ENCODE measurements at regions not wholly inside any gene's neighbourhood (a gene's known extent, or its start where the extent isn't known, plus 50 kb on each side); places are given as distances from the start of the nearest gene placed in this dataset.

- H3K4me1 Mint-ChIP-seq, result no peaks in the 10 kb centered on the region
- ATAC-seq (ENCODE audit: low read depth in 2 of 2), result no peak
- peaks cover 0 to 20% (median 5%) of the 10 kb centered on the region in 7 donors for H3K9me3 Mint-ChIP-seq
- no peaks in the 10 kb centered on the region for H3K36me3 Mint-ChIP-seq
- no peaks in the 10 kb centered on the region for H3K27me3 Mint-ChIP-seq
- H3K4me3 Mint-ChIP-seq, result peak overlapping the region in 1 of 8 donors; percentile 5
- H3K27ac Mint-ChIP-seq, result no peak overlapping the region
- DNase-seq, result no peak
These were observed 71.0 kb downstream of the AQP4 start for GRCh38 chr18:26794230-26795101.

DNA sequence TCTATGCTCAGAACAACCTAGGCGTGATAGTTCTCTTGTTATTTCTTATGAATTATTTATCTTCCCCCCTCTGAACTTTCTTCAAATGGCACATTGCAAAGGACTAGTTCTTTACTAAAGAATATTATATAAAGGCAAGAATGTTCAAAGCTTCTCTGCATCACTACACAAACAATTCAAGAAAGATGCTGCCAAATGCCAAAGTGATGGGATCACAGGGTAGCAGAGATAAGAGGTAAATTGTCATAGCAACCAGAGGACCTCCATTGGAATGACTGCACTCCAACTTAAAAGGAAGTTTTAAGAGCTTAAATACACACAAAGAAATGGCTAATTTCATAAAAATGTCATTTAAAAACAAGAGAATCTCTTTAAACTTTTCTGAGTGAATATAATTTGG lies 72.8 kb downstream of the AQP4 start:
- no peak for DNase-seq
- H3K27me3 Mint-ChIP-seq, result no peaks in the 10 kb centered on the region
- no peaks in the 10 kb centered on the region for H3K36me3 Mint-ChIP-seq
- H3K4me3 Mint-ChIP-seq, result no peak overlapping the region
- ATAC-seq (ENCODE audit: low read depth in 2 of 2), result no peak
- no peaks in the 10 kb centered on the region for H3K4me1 Mint-ChIP-seq
- H3K9me3 Mint-ChIP-seq, result peaks cover 0 to 3% (median 0%) of the 10 kb centered on the region in 7 donors
- no peak overlapping the region for H3K27ac Mint-ChIP-seq

DNA sequence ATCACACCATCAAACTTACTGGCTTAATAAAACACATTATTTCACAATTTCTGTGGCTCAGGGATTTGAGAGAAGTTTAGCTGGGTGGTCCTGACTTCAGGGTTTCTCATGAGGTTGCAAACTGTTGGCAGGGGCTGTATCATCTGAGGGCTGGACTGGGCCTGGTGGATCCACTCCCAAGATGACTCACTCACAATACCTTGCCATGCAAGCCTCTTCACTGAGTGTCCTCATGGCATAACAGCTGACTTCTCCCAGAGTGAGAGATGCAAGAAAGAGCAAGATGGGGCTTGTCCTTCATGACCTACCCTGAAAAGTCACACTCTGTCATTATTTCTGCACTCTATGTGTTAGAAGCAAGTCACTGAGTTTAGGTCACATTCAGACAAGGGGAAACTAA lies 73.8 kb downstream of the AQP4 start:
- ATAC-seq (ENCODE audit: low read depth in 2 of 2) (no peak), DNase-seq (no peak)
- Mint-ChIP-seq H3K4me3 (no peak overlapping the region), H3K4me1 (no peaks in the 10 kb centered on the region), H3K27me3 (no peaks in the 10 kb centered on the region), H3K27ac (no peak overlapping the region), H3K36me3 (no peaks in the 10 kb centered on the region), H3K9me3 (peaks cover 0 to 3% (median 0%) of the 10 kb centered on the region in 7 donors)

DNA sequence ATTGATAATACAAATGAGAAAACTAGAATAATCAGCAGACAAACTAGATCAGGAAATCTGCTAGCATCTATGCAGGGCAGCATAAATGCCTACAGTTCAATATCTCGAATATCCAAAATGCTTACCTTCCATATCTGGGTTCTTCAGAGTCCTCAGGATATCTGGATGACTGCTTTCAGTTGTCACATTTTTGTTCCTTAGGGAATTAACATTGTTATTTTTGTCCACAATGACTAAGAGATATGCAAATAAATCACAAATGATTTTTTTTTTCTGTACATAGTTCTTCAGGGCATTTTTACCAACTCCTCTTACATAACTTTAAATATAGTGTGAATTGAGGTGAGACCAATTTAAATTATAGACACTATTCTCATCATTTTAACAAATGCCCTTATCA lies 80.9 kb downstream of the AQP4 start:
- no peaks in the 10 kb centered on the region for H3K4me1 Mint-ChIP-seq
- DNase-seq (no peak), ATAC-seq (ENCODE audit: low read depth in 2 of 2) (no peak)
- H3K27me3 Mint-ChIP-seq, result peaks cover 0 to 5% (median 0%) of the 10 kb centered on the region in 3 donors
- no peak overlapping the region for H3K4me3 Mint-ChIP-seq
- no peak overlapping the region for H3K27ac Mint-ChIP-seq
- H3K36me3 Mint-ChIP-seq, result no peaks in the 10 kb centered on the region
- H3K9me3 Mint-ChIP-seq, result peaks cover 0 to 2% (median 0%) of the 10 kb centered on the region in 7 donors

DNA sequence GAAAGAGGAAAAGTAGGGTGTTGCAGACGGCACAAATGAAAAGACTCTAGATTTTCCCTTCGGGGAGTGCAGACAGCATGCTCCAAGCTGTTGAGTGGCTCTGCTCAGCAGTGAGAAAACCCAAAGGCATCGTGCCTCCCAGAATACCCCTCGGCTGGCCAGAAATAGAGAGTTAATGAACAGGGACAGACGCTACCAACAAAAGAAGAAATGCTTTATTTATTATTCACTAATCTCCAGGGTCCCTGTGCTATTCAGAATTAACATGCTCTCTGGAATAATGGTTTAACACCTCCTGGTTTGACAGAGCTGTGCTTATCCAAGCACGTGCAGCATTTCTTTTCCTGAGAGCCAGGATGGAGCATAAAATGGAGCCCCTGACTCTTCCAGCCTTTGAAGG lies 82.3 kb downstream of the AQP4 start:
- ATAC-seq (ENCODE audit: low read depth in 2 of 2) (no peak), DNase-seq (no peak)
- H3K4me3 Mint-ChIP-seq, result no peak overlapping the region
- H3K27me3 Mint-ChIP-seq, result peaks cover 0 to 5% (median 0%) of the 10 kb centered on the region in 3 donors
- H3K9me3 Mint-ChIP-seq, result peaks cover 0 to 2% (median 0%) of the 10 kb centered on the region in 7 donors
- no peak overlapping the region for H3K27ac Mint-ChIP-seq
- no peaks in the 10 kb centered on the region for H3K36me3 Mint-ChIP-seq
- no peaks in the 10 kb centered on the region for H3K4me1 Mint-ChIP-seq

DNA sequence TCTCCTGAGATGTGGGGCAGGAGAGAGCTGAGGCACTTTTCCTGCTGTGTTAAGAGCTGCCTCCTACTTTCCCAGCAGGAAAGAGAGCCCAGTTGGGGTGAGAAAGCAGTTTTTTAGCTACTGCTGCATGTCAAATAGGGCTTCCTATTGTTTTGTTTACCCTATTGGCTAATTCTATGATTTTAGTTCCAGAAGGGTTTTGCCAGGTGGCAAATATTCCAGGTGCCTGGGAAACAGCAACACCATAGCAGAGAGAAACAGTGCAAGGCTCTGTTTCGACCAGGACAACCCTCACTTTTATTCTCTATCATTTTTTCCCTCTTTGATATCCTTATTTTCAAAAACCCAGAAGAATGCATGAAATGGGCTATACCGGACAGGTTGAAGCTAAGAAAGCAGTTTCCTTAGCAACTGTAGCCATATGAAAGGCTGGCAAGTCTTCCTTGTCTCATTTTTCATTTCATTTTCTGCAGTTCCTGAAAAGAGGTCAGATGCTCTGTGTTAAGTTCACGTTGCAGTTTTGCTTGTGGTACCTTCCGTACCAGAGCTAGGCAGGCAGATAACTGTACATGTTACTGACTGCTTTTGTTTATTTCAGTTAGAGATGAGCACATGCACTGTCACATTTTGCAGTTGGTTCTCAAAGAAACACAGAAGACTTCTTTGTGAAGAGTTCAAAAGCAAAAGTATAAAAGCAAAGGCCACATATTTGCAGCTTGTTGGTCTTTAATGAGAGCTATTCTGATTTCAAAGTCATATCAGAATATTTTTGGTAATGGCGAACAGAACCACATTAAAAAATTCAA lies 84.8 kb downstream of the AQP4 start:
- Mint-ChIP-seq H3K4me3 (no peak overlapping the region), H3K27ac (no peak overlapping the region), H3K27me3 (peaks cover 0 to 5% (median 0%) of the 10 kb centered on the region in 3 donors), H3K36me3 (no peaks in the 10 kb centered on the region), H3K4me1 (no peaks in the 10 kb centered on the region), H3K9me3 (peaks cover 0 to 2% (median 0%) of the 10 kb centered on the region in 7 donors)
- DNase-seq (no peak), ATAC-seq (ENCODE audit: low read depth in 2 of 2) (no peak)

GRCh38 chr18:26778054-26778393 lies 87.5 kb downstream of the AQP4 start:
- no peak for DNase-seq
- H3K4me3 Mint-ChIP-seq, result no peak overlapping the region
- peaks cover 0 to 2% (median 0%) of the 10 kb centered on the region in 7 donors for H3K9me3 Mint-ChIP-seq
- peaks cover 0 to 5% (median 0%) of the 10 kb centered on the region in 3 donors for H3K27me3 Mint-ChIP-seq
- no peaks in the 10 kb centered on the region for H3K36me3 Mint-ChIP-seq
- no peak overlapping the region for H3K27ac Mint-ChIP-seq
- ATAC-seq (ENCODE audit: low read depth in 2 of 2), result no peak
- H3K4me1 Mint-ChIP-seq, result no peaks in the 10 kb centered on the region

GRCh38 chr18:26777351-26778053 lies 88.0 kb downstream of the AQP4 start:
- no peaks in the 10 kb centered on the region for H3K36me3 Mint-ChIP-seq
- ATAC-seq (ENCODE audit: low read depth in 2 of 2) (no peak), DNase-seq (no peak)
- peaks cover 0 to 4% (median 0%) of the 10 kb centered on the region in 3 donors for H3K27me3 Mint-ChIP-seq
- H3K4me1 Mint-ChIP-seq, result no peaks in the 10 kb centered on the region
- H3K27ac Mint-ChIP-seq, result no peak overlapping the region
- no peak overlapping the region for H3K4me3 Mint-ChIP-seq
- peaks cover 0 to 2% (median 0%) of the 10 kb centered on the region in 7 donors for H3K9me3 Mint-ChIP-seq

- Mint-ChIP-seq H3K4me3 (peak overlapping the region in 1 of 8 donors; percentile 35), H3K27me3 (peaks cover 0 to 4% (median 0%) of the 10 kb centered on the region in 3 donors), H3K4me1 (no peaks in the 10 kb centered on the region), H3K27ac (no peak overlapping the region), H3K36me3 (no peaks in the 10 kb centered on the region), H3K9me3 (peaks cover 0 to 4% (median 0%) of the 10 kb centered on the region in 7 donors)
- DNase-seq (no peak), ATAC-seq (ENCODE audit: low read depth in 2 of 2) (no peak)
These were observed 92.8 kb downstream of the AQP4 start for GRCh38 chr18:26772691-26773090.

- ATAC-seq (ENCODE audit: low read depth in 2 of 2) (no peak), DNase-seq (no peak)
- Mint-ChIP-seq H3K36me3 (peaks cover 0 to 4% of the 10 kb centered on the region in 2 donors), H3K4me1 (no peaks in the 10 kb centered on the region), H3K4me3 (no peak overlapping the region), H3K9me3 (peaks cover 0 to 7% (median 4%) of the 10 kb centered on the region in 7 donors), H3K27me3 (peaks cover 0 to 4% (median 0%) of the 10 kb centered on the region in 3 donors), H3K27ac (no peak overlapping the region)
These were observed 94.0 kb downstream of the AQP4 start for GRCh38 chr18:26771524-26771923.

DNA sequence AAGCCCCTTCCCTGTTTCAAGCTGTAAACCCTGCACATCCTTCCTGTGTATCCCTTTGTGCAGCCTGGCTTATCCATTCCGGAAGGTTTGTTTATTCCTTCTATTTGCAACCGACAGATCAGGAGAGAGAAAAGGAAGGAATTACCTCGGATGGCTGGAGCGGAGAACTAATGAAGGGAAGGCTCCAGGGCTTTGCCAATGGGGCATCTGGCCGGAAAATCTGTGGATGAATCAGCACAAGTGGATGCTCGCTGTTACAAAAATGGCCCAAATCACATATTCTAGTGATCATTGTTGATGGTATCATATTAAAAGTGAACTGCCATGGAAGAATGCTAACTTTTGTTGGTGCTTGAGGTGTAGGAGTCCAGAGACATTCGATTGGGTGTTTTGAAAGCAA lies 97.1 kb downstream of the AQP4 start:
- ATAC-seq (ENCODE audit: low read depth in 2 of 2) (no peak), DNase-seq (no peak)
- Mint-ChIP-seq H3K9me3 (peaks cover 0 to 10% (median 4%) of the 10 kb centered on the region in 7 donors), H3K4me3 (no peak overlapping the region), H3K27me3 (peaks cover 0 to 7% (median 5%) of the 10 kb centered on the region in 3 donors), H3K27ac (no peak overlapping the region), H3K36me3 (peaks cover 0 to 4% of the 10 kb centered on the region in 2 donors), H3K4me1 (no peaks in the 10 kb centered on the region)

DNA sequence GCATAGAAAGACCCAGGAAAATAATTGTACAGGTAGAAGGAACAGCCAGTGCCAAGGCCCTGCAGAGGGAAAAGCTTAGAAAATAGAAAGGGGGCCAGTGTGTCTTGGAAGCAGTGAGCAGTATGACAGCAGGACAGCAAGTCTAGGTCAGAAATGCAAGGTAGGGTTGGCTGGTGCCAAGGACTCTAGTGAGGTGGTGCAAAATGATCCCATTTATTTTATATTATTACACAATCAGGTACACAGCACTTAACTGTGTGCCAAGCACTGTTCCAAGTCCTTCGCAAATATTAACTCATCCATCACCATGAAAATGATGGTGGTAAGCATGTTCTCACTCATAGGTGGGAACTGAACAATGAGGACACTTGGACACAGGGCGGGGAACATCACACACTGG lies 100.0 kb downstream of the AQP4 start:
- Mint-ChIP-seq H3K27me3 (peaks cover 0 to 10% (median 5%) of the 10 kb centered on the region in 3 donors), H3K27ac (no peak overlapping the region), H3K4me3 (no peak overlapping the region), H3K9me3 (peaks cover 0 to 15% (median 4%) of the 10 kb centered on the region in 7 donors), H3K36me3 (peaks cover 0 to 4% of the 10 kb centered on the region in 2 donors), H3K4me1 (no peaks in the 10 kb centered on the region)
- DNase-seq, result no peak
- ATAC-seq (ENCODE audit: low read depth in 2 of 2), result no peak

DNA sequence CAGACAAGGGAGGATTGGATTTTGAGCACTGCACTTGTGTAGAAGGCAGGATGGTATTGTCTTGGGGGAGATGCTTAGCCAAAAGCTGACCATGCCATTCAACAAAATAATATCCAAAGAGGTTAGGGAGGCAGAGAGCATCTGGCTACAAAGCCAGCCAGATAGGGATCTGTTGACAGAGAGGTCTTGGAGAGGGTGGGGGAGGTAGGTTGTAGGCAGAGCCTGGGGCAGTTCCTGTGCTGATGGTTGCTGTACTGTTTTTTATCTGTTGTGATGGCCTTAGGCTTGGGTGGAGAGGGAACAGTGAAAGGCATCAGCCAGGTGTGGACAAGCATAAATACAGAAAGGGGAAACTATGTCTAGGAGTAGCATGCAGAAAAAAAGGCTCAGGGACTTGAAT lies 100.9 kb downstream of the AQP4 start:
- no peak overlapping the region for H3K4me3 Mint-ChIP-seq
- peaks cover 0 to 15% (median 4%) of the 10 kb centered on the region in 7 donors for H3K9me3 Mint-ChIP-seq
- H3K27ac Mint-ChIP-seq, result no peak overlapping the region
- peaks cover 0 to 4% of the 10 kb centered on the region in 2 donors for H3K36me3 Mint-ChIP-seq
- H3K27me3 Mint-ChIP-seq, result peaks cover 0 to 8% (median 5%) of the 10 kb centered on the region in 3 donors
- no peaks in the 10 kb centered on the region for H3K4me1 Mint-ChIP-seq
- DNase-seq (no peak), ATAC-seq (ENCODE audit: low read depth in 2 of 2) (no peak)

All from naive B cell (primary cell).